HEK293 (cell line): ENCODE measurements at regions not wholly inside any gene's neighbourhood (a gene's known extent, or its start where the extent isn't known, plus 50 kb on each side); places are given as distances from the start of the nearest gene placed in this dataset.

Source experiments
- CTCF ChIA-PET: fragments of 350-600 bp; formaldehyde crosslinking; extraction: SDS; loops from one replicate; lab custom pipeline; 2021; ENCODE audit warnings: antibody characterized with exemption; lab: Yijun Ruan, JAX
- POLR2A ChIA-PET: fragments of 300-600 bp; formaldehyde crosslinking; extraction: SDS; loops from one replicate; lab custom pipeline; 2020; ENCODE audit warnings: antibody characterized with exemption, inconsistent platforms; lab: Yijun Ruan, JAX
- H3K27ac ChIP-seq: fragments of 200-500 bp; sonication (Bioruptor generic); 2 replicates; pipeline ENCODE4 v1.5.1; 2014; ENCODE audit warnings: low read depth, low read length, control low read depth, inconsistent platforms; ENCODE audit errors: extremely low read depth
- H3K36me3 ChIP-seq, 2 experiments: fragments of 200-500 bp in 1 of 2; sonication (Bioruptor generic) in 1 of 2; 1 replicate in 1 of 2; 2 replicates in 1 of 2; pipeline ENCODE4 v1.5.1; 2014 to 2017; ENCODE audit warnings: inconsistent platforms in 2 of 2, low read length in 2 of 2; ENCODE audit not compliant: control insufficient read depth in 2 of 2, insufficient read depth in 1 of 2
- H3K4me1 ChIP-seq: fragments of 200-500 bp; sonication (Bioruptor generic); 2 replicates; pipeline ENCODE4 v1.5.1; 2014; ENCODE audit warnings: mild to moderate bottlenecking, low read length, inconsistent platforms; ENCODE audit not compliant: control insufficient read depth, insufficient read depth
- H3K4me3 ChIP-seq: 2 replicates; pipeline ENCODE4 v1.5.1; 2011; ENCODE audit warnings: low read depth, mild to moderate bottlenecking, control low read depth, low read length, moderate library complexity
- H3K9me3 ChIP-seq: fragments of 200-500 bp; sonication (Bioruptor generic); 2 replicates; pipeline ENCODE4 v1.5.1; 2014; ENCODE audit warnings: low read depth, low read length, inconsistent platforms; ENCODE audit not compliant: control insufficient read depth, insufficient read depth
- BCL11A ChIP-seq: fragments of 450-650 bp; formaldehyde crosslinking; IDR thresholded peaks from 2 replicates; pipeline ENCODE4 v1.5.1; 2016; ENCODE audit warnings: low read depth, missing biosample characterization, missing genetic modification characterization
- FEZF1 ChIP-seq: fragments of 450-650 bp; formaldehyde crosslinking; IDR thresholded peaks from 2 replicates; pipeline ENCODE4 v1.5.1; 2016; ENCODE audit warnings: missing biosample characterization, missing genetic modification characterization
- MYNN ChIP-seq: fragments of 450-650 bp; formaldehyde crosslinking; IDR thresholded peaks from 2 replicates; pipeline ENCODE4 v1.5.1; 2016; ENCODE audit warnings: missing biosample characterization, missing genetic modification characterization, borderline replicate concordance
- MZF1 ChIP-seq: fragments of 450-650 bp; formaldehyde crosslinking; IDR thresholded peaks from 2 replicates; pipeline ENCODE4 v1.5.1; 2017; ENCODE audit warnings: missing biosample characterization, missing genetic modification characterization, borderline replicate concordance
- SCRT2 ChIP-seq: fragments of 450-650 bp; formaldehyde crosslinking; IDR thresholded peaks from 2 replicates; pipeline ENCODE4 v1.5.1; 2016; ENCODE audit warnings: missing biosample characterization, missing genetic modification characterization
- SETDB1 ChIP-seq: IDR thresholded peaks from one replicate; pipeline ENCODE4 v1.6.1; 2017; ENCODE audit warnings: mild to moderate bottlenecking, low read length, moderate library complexity, mixed read lengths; ENCODE audit not compliant: insufficient read length
- SP7 ChIP-seq: fragments of 450-650 bp; formaldehyde crosslinking; IDR thresholded peaks from 2 replicates; pipeline ENCODE4 v1.5.1; 2016; ENCODE audit warnings: missing biosample characterization, missing genetic modification characterization
- TCF7L2 ChIP-seq: IDR thresholded peaks from 2 replicates; pipeline ENCODE4 v1.6.1; 2011; ENCODE audit warnings: low read depth, mild to moderate bottlenecking, inconsistent platforms, low read length, moderate library complexity, borderline replicate concordance
- WT1 ChIP-seq: fragments of 450-650 bp; formaldehyde crosslinking; IDR thresholded peaks from 2 replicates; pipeline ENCODE4 v1.5.1; 2016; ENCODE audit warnings: missing biosample characterization, missing genetic modification characterization
- ZFP69B ChIP-seq: fragments of 450-650 bp; formaldehyde crosslinking; IDR thresholded peaks from 2 replicates; pipeline ENCODE4 v1.5.1; 2016; ENCODE audit warnings: missing biosample characterization, missing genetic modification characterization
- ZNF138 ChIP-seq: fragments of 450-650 bp; formaldehyde crosslinking; IDR thresholded peaks from 2 replicates; pipeline ENCODE4 v1.5.1; 2016; ENCODE audit warnings: missing biosample characterization, missing genetic modification characterization, borderline replicate concordance
- ZNF16 ChIP-seq: fragments of 450-650 bp; formaldehyde crosslinking; IDR thresholded peaks from 2 replicates; pipeline ENCODE4 v1.5.1; 2016; ENCODE audit warnings: low read depth, missing biosample characterization, missing genetic modification characterization
- ZNF266 ChIP-seq: fragments of 450-650 bp; formaldehyde crosslinking; IDR thresholded peaks from 2 replicates; pipeline ENCODE4 v1.5.1; 2016; ENCODE audit warnings: missing biosample characterization, missing genetic modification characterization, low read depth
- ZNF362 ChIP-seq: fragments of 450-650 bp; formaldehyde crosslinking; IDR thresholded peaks from 2 replicates; pipeline ENCODE4 v1.5.1; 2016; ENCODE audit warnings: missing biosample characterization, missing genetic modification characterization
- ZNF623 ChIP-seq: fragments of 450-650 bp; formaldehyde crosslinking; IDR thresholded peaks from 2 replicates; pipeline ENCODE4 v1.5.1; 2016; ENCODE audit warnings: missing biosample characterization, missing genetic modification characterization
- ZNF645 ChIP-seq: fragments of 450-650 bp; formaldehyde crosslinking; IDR thresholded peaks from 2 replicates; pipeline ENCODE4; 2016; ENCODE audit warnings: missing biosample characterization, missing genetic modification characterization
- ZNF843 ChIP-seq: fragments of 450-650 bp; formaldehyde crosslinking; IDR thresholded peaks from 2 replicates; pipeline ENCODE4 v1.5.1; 2016; ENCODE audit warnings: missing biosample characterization, missing genetic modification characterization
- TF ChIP-seq, protein P1 (sequence below): fragments of 450-650 bp; formaldehyde crosslinking; IDR thresholded peaks from 2 replicates; pipeline ENCODE4 v1.5.1; 2016; ENCODE audit warnings: missing biosample characterization, missing genetic modification characterization
- TF ChIP-seq, protein P2 (sequence below): fragments of 450-650 bp; IDR thresholded peaks from 2 replicates; pipeline ENCODE4 v1.5.1; 2018; ENCODE audit warnings: missing biosample characterization, missing genetic modification characterization

GRCh38 chr12:88951177-88951576 is 370.9 kb upstream of the KITLG start (continued):
- peak; percentile 29; the same call in 1 of the 2 replicates for TF ChIP-seq SP7
- TF ChIP-seq MZF1 (tag by site-specific recombination): peak; percentile 75; the same call in 1 of the 2 replicates
- peak; percentile 72 for TF ChIP-seq ZNF843 (tag by site-specific recombination)
- peak; percentile 50; the same call in 1 of the 2 replicates for TF ChIP-seq FEZF1 (tag by site-specific recombination)

DNA sequence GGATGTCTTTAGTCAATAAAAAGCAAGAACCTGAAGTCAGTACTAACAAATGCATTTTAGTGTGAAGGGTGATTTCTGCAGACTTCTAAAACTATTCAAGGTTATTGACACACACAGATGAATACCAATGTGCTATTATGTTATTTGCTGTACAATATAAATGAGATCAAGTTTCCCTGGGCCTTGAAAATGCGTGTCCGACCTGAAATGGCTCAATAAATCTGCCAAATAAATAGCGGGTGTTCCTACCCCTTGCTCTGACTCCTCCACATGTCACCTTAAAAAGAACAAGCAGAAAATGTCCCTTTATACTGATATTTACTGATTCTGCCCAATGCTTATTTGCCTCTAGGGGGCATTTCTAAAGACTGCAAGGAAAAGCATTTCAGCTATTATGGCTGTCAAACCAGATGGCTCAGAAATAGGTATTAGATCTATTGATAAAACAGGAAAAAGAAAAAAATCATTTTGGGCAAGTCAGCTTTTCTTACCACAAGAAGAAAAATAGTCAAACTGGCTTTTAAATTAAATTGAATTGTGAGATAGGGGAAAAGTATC is 367.3 kb upstream of the KITLG start:
- POLR2A ChIA-PET: no interaction called here
- Histone ChIP-seq H3K4me3 (no peak overlapping the region), H3K27ac (no peak overlapping the region), H3K9me3 (no peaks in the 10 kb centered on the region), H3K4me1 (peaks cover 15% of the 10 kb centered on the region), H3K36me3 (no peaks in the 10 kb centered on the region)
- CTCF ChIA-PET: interaction anchor here (0.7 to 1.3 kb wide), 3 partner anchors 12 to 142 kb away, joined by 3 to 4 read pairs (median 3); no protein-coding TSS in a partner anchor
- TF ChIP-seq FEZF1 (tag by site-specific recombination): peak; percentile 76
- TF ChIP-seq ZNF623 (tag by site-specific recombination): no peak

DNA sequence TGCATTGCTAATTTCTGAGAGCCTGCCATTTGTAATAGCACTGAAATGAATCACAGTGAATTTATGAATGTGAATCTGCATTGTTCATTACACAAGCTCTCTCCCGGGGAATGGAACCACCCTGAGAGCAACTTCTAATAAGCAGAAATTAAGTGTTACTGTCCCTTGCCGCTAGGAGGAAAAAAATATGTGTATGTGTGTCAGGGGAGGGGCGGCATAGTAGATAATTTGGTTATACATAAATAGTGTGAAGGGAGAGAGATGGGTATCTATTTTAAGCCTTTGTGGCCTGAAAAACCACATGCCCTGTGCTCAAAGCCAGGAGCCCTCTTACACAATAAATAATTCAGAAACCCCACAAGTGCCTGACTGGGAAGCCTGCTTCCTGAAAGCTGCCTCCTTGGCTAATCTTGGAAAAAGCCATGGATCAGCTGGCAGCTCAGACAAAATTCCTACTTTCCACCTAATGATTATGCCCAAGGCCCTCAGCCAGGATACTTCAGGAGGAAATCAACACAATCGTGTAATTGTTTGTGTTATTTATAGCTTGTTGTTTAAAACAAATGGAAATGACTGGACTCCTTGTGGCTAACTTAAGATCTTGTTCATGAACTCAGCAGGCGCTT is 366.2 kb upstream of the KITLG start:
- Histone ChIP-seq H3K4me3 (no peak overlapping the region), H3K27ac (no peak overlapping the region), H3K9me3 (no peaks in the 10 kb centered on the region), H3K4me1 (peaks cover 4% of the 10 kb centered on the region; the same call in 1 of the 2 replicates), H3K36me3 (no peaks in the 10 kb centered on the region)
- ChIA-PET CTCF (interaction anchor here (0.5 to 1.3 kb wide), 6 partner anchors 9 to 351 kb away, joined by 3 to 5 read pairs (median 4); no protein-coding TSS in a partner anchor), POLR2A (no interaction called here)
- TF ChIP-seq SCRT2 (tag by site-specific recombination) (no peak), ZNF138 (tag by site-specific recombination) (no peak), TCF7L2 (no peak), BCL11A (tag by site-specific recombination) (no peak), SETDB1 (no peak), ZNF266 (tag by site-specific recombination) (no peak), WT1 (tag by site-specific recombination) (no peak), ZFP69B (no peak), ZNF16 (tag by site-specific recombination) (no peak), ZNF645 (tag by site-specific recombination) (no peak), MYNN (tag by site-specific recombination) (no peak), ZNF362 (tag by site-specific recombination) (no peak)
- TF ChIP-seq, protein P1, sequence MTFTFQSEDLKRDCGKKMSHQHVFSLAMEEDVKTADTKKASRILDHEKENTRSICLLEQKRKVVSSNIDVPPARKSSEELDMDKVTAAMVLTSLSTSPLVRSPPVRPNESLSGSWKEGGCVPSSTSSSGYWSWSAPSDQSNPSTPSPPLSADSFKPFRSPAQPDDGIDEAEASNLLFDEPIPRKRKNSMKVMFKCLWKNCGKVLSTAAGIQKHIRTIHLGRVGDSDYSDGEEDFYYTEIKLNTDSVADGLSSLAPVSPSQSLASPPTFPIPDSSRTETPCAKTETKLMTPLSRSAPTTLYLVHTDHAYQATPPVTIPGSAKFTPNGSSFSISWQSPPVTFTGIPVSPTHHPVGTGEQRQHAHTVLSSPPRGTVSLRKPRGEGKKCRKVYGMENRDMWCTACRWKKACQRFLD (tag by site-specific recombination): no peak
- TF ChIP-seq, protein P2, sequence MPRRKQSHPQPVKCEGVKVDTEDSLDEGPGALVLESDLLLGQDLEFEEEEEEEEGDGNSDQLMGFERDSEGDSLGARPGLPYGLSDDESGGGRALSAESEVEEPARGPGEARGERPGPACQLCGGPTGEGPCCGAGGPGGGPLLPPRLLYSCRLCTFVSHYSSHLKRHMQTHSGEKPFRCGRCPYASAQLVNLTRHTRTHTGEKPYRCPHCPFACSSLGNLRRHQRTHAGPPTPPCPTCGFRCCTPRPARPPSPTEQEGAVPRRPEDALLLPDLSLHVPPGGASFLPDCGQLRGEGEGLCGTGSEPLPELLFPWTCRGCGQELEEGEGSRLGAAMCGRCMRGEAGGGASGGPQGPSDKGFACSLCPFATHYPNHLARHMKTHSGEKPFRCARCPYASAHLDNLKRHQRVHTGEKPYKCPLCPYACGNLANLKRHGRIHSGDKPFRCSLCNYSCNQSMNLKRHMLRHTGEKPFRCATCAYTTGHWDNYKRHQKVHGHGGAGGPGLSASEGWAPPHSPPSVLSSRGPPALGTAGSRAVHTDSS (tag by site-specific recombination): no peak
